HepG2 (cell line): ENCODE measurements at regions not wholly inside any gene's neighbourhood (a gene's known extent, or its start where the extent isn't known, plus 50 kb on each side); places are given as distances from the start of the nearest gene placed in this dataset.

Experiments used
- CHD4 ChIP-seq: fragments of 200-600 bp; sonication (generic); IDR thresholded peaks from 2 replicates; pipeline ENCODE4 v1.7.0; 2017; ENCODE audit warnings: mild to moderate bottlenecking, low read length, borderline replicate concordance
- GABPB1 ChIP-seq: IDR thresholded peaks from 2 replicates; pipeline ENCODE4 v1.6.1; 2016; ENCODE audit warnings: mild to moderate bottlenecking, missing genetic modification reagents, moderate library complexity, missing compliant biosample characterization
- JARID2 ChIP-seq: sonication (generic); formaldehyde crosslinking; IDR thresholded peaks from 2 replicates; pipeline ENCODE4 v1.8.1; 2023; ENCODE audit warnings: missing genetic modification reagents, inconsistent platforms; ENCODE audit not compliant: insufficient replicate concordance
- KDM1A ChIP-seq: IDR thresholded peaks from 2 replicates; pipeline ENCODE4 v1.6.1; 2016; ENCODE audit warnings: missing compliant biosample characterization
- KLF16 ChIP-seq, 2 experiments: sonication (generic) in 1 of 2; formaldehyde crosslinking in 1 of 2; IDR thresholded peaks; 2 replicates each; pipeline versions ENCODE4 v1.6.1 to v1.8.0; 2016 to 2023; ENCODE audit warnings: missing genetic modification reagents in 2 of 2, missing compliant biosample characterization in 1 of 2
- MIER2 ChIP-seq: IDR thresholded peaks from 2 replicates; pipeline ENCODE4 v1.6.1; 2016; ENCODE audit warnings: missing biosample characterization, missing genetic modification reagents
- MIER3 ChIP-seq: IDR thresholded peaks from 2 replicates; pipeline ENCODE4 v1.6.1; 2016; ENCODE audit warnings: missing compliant biosample characterization, borderline replicate concordance
- NCOA2 ChIP-seq: sonication (generic); formaldehyde crosslinking; IDR thresholded peaks from 2 replicates; pipeline ENCODE4 v1.8.0; 2022; ENCODE audit warnings: inconsistent platforms
- PRDM10 ChIP-seq: sonication (generic); formaldehyde crosslinking; IDR thresholded peaks from 2 replicates; pipeline ENCODE4 v1.4.0; 2020; ENCODE audit warnings: low read depth, missing genetic modification reagents
- PRPF4 ChIP-seq: fragments of 200-400 bp; formaldehyde crosslinking; IDR thresholded peaks from 2 replicates; pipeline ENCODE4 v1.6.1; 2016; ENCODE audit warnings: low read length, low read depth; ENCODE audit not compliant: poor library complexity, severe bottlenecking
- RXRB ChIP-seq: IDR thresholded peaks from 2 replicates; pipeline ENCODE4 v1.6.1; 2016; ENCODE audit warnings: borderline replicate concordance, missing genetic modification reagents, missing compliant biosample characterization
- SMAD3 ChIP-seq: sonication (generic); formaldehyde crosslinking; IDR thresholded peaks from 2 replicates; pipeline ENCODE4 v1.4.0; 2020; ENCODE audit warnings: missing genetic modification reagents
- SP140L ChIP-seq: sonication (generic); formaldehyde crosslinking; IDR thresholded peaks from 2 replicates; pipeline ENCODE4 v1.4.0; 2020; ENCODE audit warnings: missing genetic modification reagents, borderline replicate concordance
- TARDBP ChIP-seq: sonication (generic); formaldehyde crosslinking; IDR thresholded peaks from 2 replicates; pipeline ENCODE4 v1.8.0; 2022; ENCODE audit warnings: mild to moderate bottlenecking, missing genetic modification reagents
- THAP11 ChIP-seq: IDR thresholded peaks from 2 replicates; pipeline ENCODE4 v1.6.1; 2016; ENCODE audit warnings: missing biosample characterization, missing genetic modification reagents
- ZFP90 ChIP-seq: sonication (generic); formaldehyde crosslinking; IDR thresholded peaks from 2 replicates; pipeline ENCODE4 v1.8.0; 2022; ENCODE audit warnings: missing genetic modification reagents, mild to moderate bottlenecking, inconsistent platforms, borderline replicate concordance
- ZGPAT ChIP-seq: IDR thresholded peaks from 2 replicates; pipeline ENCODE4 v1.6.1; 2016; ENCODE audit warnings: mild to moderate bottlenecking
- ZNF24 ChIP-seq: fragments of 450-650 bp; IDR thresholded peaks from 2 replicates; pipeline ENCODE4 v1.6.1; 2017; ENCODE audit warnings: antibody characterized with exemption, mild to moderate bottlenecking
- ZNF256 ChIP-seq: sonication (generic); formaldehyde crosslinking; conservative IDR thresholded peaks from 2 replicates; pipeline ENCODE4 v1.4.0; 2020; ENCODE audit warnings: missing genetic modification reagents
- ZNF331 ChIP-seq: sonication (generic); formaldehyde crosslinking; IDR thresholded peaks from 2 replicates; pipeline ENCODE4 v1.4.0; 2020; ENCODE audit warnings: missing genetic modification reagents
- ZNF570 ChIP-seq: sonication (generic); formaldehyde crosslinking; IDR thresholded peaks from 2 replicates; pipeline ENCODE4 v1.4.0; 2020; ENCODE audit warnings: mild to moderate bottlenecking, missing genetic modification reagents, borderline replicate concordance
- ZNF615 ChIP-seq: sonication (generic); formaldehyde crosslinking; IDR thresholded peaks from 2 replicates; pipeline ENCODE4 v1.5.0; 2020; ENCODE audit warnings: mild to moderate bottlenecking, missing genetic modification reagents, borderline replicate concordance
- ZNF891 ChIP-seq: sonication (generic); formaldehyde crosslinking; IDR thresholded peaks from 2 replicates; pipeline ENCODE4 v1.5.0; 2020; ENCODE audit warnings: mild to moderate bottlenecking, missing genetic modification reagents
- TF ChIP-seq, protein P1 (sequence below): IDR thresholded peaks from 2 replicates; pipeline ENCODE4 v1.6.1; 2016
- TF ChIP-seq, protein P2 (sequence below): sonication (generic); formaldehyde crosslinking; IDR thresholded peaks from 2 replicates; pipeline ENCODE4 v1.4.0; 2020; ENCODE audit warnings: mild to moderate bottlenecking, missing genetic modification reagents

- TF ChIP-seq GABPB1 (peak; percentile 29; the same call in 1 of the 2 replicates), CHD4 (no peak), NCOA2 (peak; percentile 49; the same call in 1 of the 2 replicates), RXRB (CRISPR knock-in tag) (peak; percentile 68; the same call in 1 of the 2 replicates), KLF16 (CRISPR knock-in tag; IDR thresholded peaks at IDR 0.05) (0 out of 4 replicates have a peak, but pooled peaks of 1 of the 2 experiments have one; percentile 40), ZNF24 (peak; percentile 77), SP140L (0 out of 2 replicates have a peak, but pooled peaks have one; percentile 58), ZNF331 (CRISPR knock-in tag) (peak; percentile 83), KDM1A (peak; percentile 34; the same call in 1 of the 2 replicates), MIER3 (CRISPR knock-in tag) (peak; percentile 71; the same call in 1 of the 2 replicates), ZNF615 (peak; percentile 85; the same call in 1 of the 2 replicates), THAP11 (peak; percentile 44; the same call in 1 of the 2 replicates), ZFP90 (no peak), ZNF891 (CRISPR knock-in tag) (no peak), ZGPAT (peak; percentile 77), ZNF570 (CRISPR knock-in tag) (no peak), SMAD3 (CRISPR knock-in tag) (peak; percentile 52; the same call in 1 of the 2 replicates), MIER2 (CRISPR knock-in tag) (peak; percentile 46; the same call in 1 of the 2 replicates), JARID2 (CRISPR knock-in tag) (peak; percentile 92), PRDM10 (0 out of 2 replicates have a peak, but pooled peaks have one; percentile 29), ZNF256 (CRISPR knock-in tag) (no peak), PRPF4 (peak; percentile 54), TARDBP (CRISPR knock-in tag) (peak; percentile 44; the same call in 1 of the 2 replicates)
- TF ChIP-seq, protein P1, sequence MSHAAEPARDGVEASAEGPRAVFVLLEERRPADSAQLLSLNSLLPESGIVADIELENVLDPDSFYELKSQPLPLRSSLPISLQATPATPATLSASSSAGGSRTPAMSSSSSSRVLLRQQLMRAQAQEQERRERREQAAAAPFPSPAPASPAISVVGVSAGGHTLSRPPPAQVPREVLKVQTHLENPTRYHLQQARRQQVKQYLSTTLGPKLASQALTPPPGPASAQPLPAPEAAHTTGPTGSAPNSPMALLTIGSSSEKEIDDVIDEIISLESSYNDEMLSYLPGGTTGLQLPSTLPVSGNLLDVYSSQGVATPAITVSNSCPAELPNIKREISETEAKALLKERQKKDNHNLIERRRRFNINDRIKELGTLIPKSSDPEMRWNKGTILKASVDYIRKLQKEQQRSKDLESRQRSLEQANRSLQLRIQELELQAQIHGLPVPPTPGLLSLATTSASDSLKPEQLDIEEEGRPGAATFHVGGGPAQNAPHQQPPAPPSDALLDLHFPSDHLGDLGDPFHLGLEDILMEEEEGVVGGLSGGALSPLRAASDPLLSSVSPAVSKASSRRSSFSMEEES (CRISPR knock-in tag) = peak; percentile 74; the same call in 1 of the 2 replicates
- TF ChIP-seq, protein P2, sequence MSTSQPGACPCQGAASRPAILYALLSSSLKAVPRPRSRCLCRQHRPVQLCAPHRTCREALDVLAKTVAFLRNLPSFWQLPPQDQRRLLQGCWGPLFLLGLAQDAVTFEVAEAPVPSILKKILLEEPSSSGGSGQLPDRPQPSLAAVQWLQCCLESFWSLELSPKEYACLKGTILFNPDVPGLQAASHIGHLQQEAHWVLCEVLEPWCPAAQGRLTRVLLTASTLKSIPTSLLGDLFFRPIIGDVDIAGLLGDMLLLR (CRISPR knock-in tag) = no peak
Measured at GRCh38 chr14:31934767-31935266, 142.3 kb upstream of the ARHGAP5 start (continued).
